ENCODE measurements at regions not wholly inside any gene's neighbourhood (a gene's known extent, or its start where the extent isn't known, plus 50 kb on each side); places are given as distances from the start of the nearest gene placed in this dataset.

- no peak for DNase-seq (ENCODE audit: extremely low read depth, low read depth)
- TF ChIP-seq, protein P1, sequence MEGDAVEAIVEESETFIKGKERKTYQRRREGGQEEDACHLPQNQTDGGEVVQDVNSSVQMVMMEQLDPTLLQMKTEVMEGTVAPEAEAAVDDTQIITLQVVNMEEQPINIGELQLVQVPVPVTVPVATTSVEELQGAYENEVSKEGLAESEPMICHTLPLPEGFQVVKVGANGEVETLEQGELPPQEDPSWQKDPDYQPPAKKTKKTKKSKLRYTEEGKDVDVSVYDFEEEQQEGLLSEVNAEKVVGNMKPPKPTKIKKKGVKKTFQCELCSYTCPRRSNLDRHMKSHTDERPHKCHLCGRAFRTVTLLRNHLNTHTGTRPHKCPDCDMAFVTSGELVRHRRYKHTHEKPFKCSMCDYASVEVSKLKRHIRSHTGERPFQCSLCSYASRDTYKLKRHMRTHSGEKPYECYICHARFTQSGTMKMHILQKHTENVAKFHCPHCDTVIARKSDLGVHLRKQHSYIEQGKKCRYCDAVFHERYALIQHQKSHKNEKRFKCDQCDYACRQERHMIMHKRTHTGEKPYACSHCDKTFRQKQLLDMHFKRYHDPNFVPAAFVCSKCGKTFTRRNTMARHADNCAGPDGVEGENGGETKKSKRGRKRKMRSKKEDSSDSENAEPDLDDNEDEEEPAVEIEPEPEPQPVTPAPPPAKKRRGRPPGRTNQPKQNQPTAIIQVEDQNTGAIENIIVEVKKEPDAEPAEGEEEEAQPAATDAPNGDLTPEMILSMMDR (IDR thresholded peaks at IDR 0.05; ENCODE audit: low read depth, low read length, missing control alignments), result no peak
- no peak overlapping the region for H3K4me3 ChIP-seq (replicated peaks; ENCODE audit: low read depth, low read length)
These were observed 270.6 kb downstream of the IRX2 start for GRCh38 chr5:2480871-2481270.

- DNase-seq (ENCODE audit: extremely low read depth, low read depth), result no peak
- TF ChIP-seq, protein P1 (IDR thresholded peaks at IDR 0.05; ENCODE audit: low read depth, low read length, missing control alignments), result no peak
- no peak overlapping the region for H3K4me3 ChIP-seq (replicated peaks; ENCODE audit: low read depth, low read length)
These were observed 275.6 kb downstream of the IRX2 start for GRCh38 chr5:2475902-2476301.

GRCh38 chr5:2472670-2473069, 278.8 kb downstream of the IRX2 start:
- TF ChIP-seq, protein P1 (IDR thresholded peaks at IDR 0.05; ENCODE audit: low read depth, low read length, missing control alignments), result no peak
- DNase-seq (ENCODE audit: extremely low read depth, low read depth), result no peak

DNA sequence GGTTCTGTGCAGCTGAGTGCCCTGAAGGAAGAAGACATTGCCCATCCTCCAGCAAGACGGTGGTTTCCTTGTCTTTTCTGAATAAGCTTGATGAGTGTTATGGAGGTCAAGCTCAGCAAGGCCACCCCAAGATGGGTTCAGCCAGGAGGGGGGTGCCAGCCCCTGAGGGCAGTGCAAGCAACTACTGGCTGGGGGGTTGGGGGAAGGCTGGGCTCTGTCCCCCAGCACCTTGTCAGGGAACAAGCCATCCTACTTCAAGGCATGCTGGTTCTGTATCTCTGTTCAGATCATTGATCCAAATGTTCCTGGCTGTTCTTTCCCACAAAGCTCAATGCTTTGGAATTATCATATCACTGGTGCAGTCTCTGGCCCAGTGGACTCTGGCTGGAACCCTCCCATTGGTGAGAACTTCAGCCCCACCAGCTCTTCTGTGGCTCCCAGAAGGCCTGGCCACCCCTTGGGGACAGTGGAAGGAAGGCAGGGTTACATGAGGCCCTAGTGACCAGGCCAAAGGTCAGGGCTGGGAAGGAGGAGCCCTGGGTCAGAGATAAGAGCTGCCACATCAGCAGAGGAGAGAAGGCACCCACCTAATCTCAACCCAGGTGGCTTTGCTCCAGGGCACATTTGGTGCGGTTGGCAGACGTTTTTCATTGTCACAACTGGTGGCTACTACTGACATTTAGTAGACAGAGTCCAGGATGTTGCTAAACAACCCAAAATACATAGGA, 280.2 kb downstream of the IRX2 start:
- no peak for DNase-seq (ENCODE audit: extremely low read depth, low read depth)
- no peak overlapping the region for H3K4me3 ChIP-seq (replicated peaks; ENCODE audit: low read depth, low read length)
- TF ChIP-seq, protein P1 (IDR thresholded peaks at IDR 0.05; ENCODE audit: low read depth, low read length, missing control alignments), result no peak

More at GRCh38 chr5:2472670-2473069, 278.8 kb downstream of the IRX2 start:
- H3K4me3 ChIP-seq (replicated peaks; ENCODE audit: low read depth, low read length), result no peak overlapping the region

DNA sequence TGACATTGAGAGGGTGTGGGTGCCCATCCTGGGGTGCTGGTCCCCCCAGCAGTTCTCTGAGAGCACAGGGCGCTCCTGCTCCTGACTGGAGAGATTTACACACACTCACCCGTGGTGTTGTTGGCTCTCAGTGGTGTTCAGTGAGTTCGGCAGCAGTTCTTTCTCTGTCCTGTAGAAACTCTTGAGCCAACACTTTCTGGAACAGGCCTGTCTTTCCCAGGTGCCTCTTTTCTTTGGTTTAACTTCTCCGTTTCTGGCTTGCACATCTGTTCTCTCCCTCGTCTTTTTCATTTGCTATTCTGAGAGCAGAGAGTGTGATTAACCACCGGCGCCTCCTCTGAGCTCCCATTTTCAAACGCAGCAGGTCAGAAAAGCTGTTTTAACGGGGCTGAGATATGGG, 284.5 kb downstream of the IRX2 start:
- DNase-seq (ENCODE audit: extremely low read depth, low read depth), result no peak
- TF ChIP-seq, protein P1 (IDR thresholded peaks at IDR 0.05; ENCODE audit: low read depth, low read length, missing control alignments), result no peak
- no peak overlapping the region for H3K4me3 ChIP-seq (replicated peaks; ENCODE audit: low read depth, low read length)

GRCh38 chr5:2465383-2465782, 286.1 kb downstream of the IRX2 start:
- TF ChIP-seq, protein P1 (IDR thresholded peaks at IDR 0.05; ENCODE audit: low read depth, low read length, missing control alignments), result no peak
- DNase-seq (ENCODE audit: extremely low read depth, low read depth), result no peak
- H3K4me3 ChIP-seq (replicated peaks; ENCODE audit: low read depth, low read length), result no peak overlapping the region

DNA sequence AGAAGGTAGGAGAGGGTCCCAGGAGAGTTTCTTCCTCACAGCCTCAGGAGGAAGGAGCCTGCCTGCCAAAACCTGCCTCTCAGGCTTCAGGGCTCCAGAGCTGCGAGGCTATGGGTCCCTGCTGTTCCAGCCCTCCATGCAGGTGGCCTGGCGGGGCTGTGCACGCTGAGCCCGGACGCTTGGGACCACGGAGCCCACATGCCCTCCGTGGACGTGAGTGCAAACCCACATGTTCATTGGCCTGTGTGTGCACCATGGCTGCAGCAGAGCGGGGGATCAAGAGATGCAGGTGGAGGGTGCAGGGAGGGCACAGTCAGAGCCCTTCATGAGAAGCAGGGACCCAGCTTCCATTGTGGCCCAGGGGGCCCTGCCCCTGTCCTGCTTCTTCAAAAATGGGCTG, 287.3 kb downstream of the IRX2 start:
- no peak for DNase-seq (ENCODE audit: extremely low read depth, low read depth)
- no peak overlapping the region for H3K4me3 ChIP-seq (replicated peaks; ENCODE audit: low read depth, low read length)
- TF ChIP-seq, protein P1 (IDR thresholded peaks at IDR 0.05; ENCODE audit: low read depth, low read length, missing control alignments), result no peak
